Hepatocyte (in vitro differentiated cells): ENCODE measurements at regions not wholly inside any gene's neighbourhood (a gene's known extent, or its start where the extent isn't known, plus 50 kb on each side); places are given as distances from the start of the nearest gene placed in this dataset.

Experiments used
- CTCF ChIP-seq: fragments of 200-600 bp; sonication (generic); IDR thresholded peaks from 2 replicates; pipeline ENCODE4 v1.5.1; 2016; ENCODE audit warnings: antibody characterized with exemption, mild to moderate bottlenecking; ENCODE audit not compliant: poor library complexity
- EZH2 ChIP-seq: fragments of 200-600 bp; sonication (generic); IDR thresholded peaks from 2 replicates; pipeline ENCODE4 v1.6.1; 2016; ENCODE audit warnings: antibody characterized with exemption, mild to moderate bottlenecking, borderline replicate concordance
- EZH2phosphoT487 ChIP-seq: fragments of 200-600 bp; sonication (generic); IDR thresholded peaks from one replicate; pipeline ENCODE4 v1.6.1; 2018; ENCODE audit warnings: antibody characterized with exemption, mild to moderate bottlenecking, low read depth, moderate library complexity; ENCODE audit not compliant: unreplicated experiment, severe bottlenecking

GRCh38 chr4:189083769-189084168 is 856.9 kb upstream of the FRG1 start:
- TF ChIP-seq CTCF (no peak), EZH2phosphoT487 (no peak), EZH2 (no peak)
